Ascending aorta (tissue), 2 donors: ENCODE measurements at regions not wholly inside any gene's neighbourhood (a gene's known extent, or its start where the extent isn't known, plus 50 kb on each side); places are given as distances from the start of the nearest gene placed in this dataset.

ENCODE experiments used
- DNase-seq, 2 donors: peaks; one replicate each; pipeline ENCODE4 v3.0.0-alpha.2; 2019; ENCODE audit warnings: low spot score in 2 of 2
- H3K27ac ChIP-seq, 2 donors: fragments of 200-600 bp; sonication (generic); one replicate each; pipeline ENCODE4 v1.5.1; 2016 to 2017; ENCODE audit warnings: mild to moderate bottlenecking in 1 of 2
- H3K27me3 ChIP-seq: fragments of 200-600 bp; sonication (generic); one replicate; pipeline ENCODE4 v1.5.1; 2017
- H3K36me3 ChIP-seq, 2 donors: fragments of 200-600 bp; sonication (generic); one replicate each; pipeline ENCODE4 v1.5.1; 2016
- H3K4me1 ChIP-seq, 2 donors: fragments of 200-600 bp; sonication (generic); one replicate each; pipeline ENCODE4 v1.5.1; 2016 to 2017; ENCODE audit warnings: mild to moderate bottlenecking in 1 of 2
- H3K4me3 ChIP-seq, 2 donors: fragments of 200-600 bp; sonication (generic); one replicate each; pipeline ENCODE4 v1.5.1; 2016 to 2017; ENCODE audit warnings: mild to moderate bottlenecking in 1 of 2
- H3K9me3 ChIP-seq, 2 donors: fragments of 200-600 bp; sonication (generic); one replicate each; pipeline ENCODE4 v1.5.1; 2016
- intact Hi-C: fragments of 100-400 bp; cut with DNase I; formaldehyde crosslinking; loops from one replicate; pipeline ENCODE4 v1.15.1; 2023
- TF ChIP-seq, protein P1 (sequence below), 3 experiments: fragments of 200-600 bp in 2 of 3; fragments of 450-650 bp in 1 of 3; sonication (generic) in 2 of 3; IDR thresholded peaks; one replicate each; pipeline ENCODE4 v1.5.1; 2016 to 2019; ENCODE audit warnings: antibody characterized with exemption in 3 of 3, mild to moderate bottlenecking in 1 of 3, moderate library complexity in 1 of 3

GRCh38 chr4:176533159-176533558 lies 213.4 kb downstream of the SPCS3 start:
- intact Hi-C loops = no loop called here
- Histone ChIP-seq H3K9me3 (no peaks in the 10 kb centered on the region), H3K4me1 (no peaks in the 10 kb centered on the region), H3K4me3 (no peak overlapping the region), H3K27me3 (no peaks in the 10 kb centered on the region), H3K36me3 (no peaks in the 10 kb centered on the region), H3K27ac (no peak overlapping the region)
- TF ChIP-seq, protein P1, sequence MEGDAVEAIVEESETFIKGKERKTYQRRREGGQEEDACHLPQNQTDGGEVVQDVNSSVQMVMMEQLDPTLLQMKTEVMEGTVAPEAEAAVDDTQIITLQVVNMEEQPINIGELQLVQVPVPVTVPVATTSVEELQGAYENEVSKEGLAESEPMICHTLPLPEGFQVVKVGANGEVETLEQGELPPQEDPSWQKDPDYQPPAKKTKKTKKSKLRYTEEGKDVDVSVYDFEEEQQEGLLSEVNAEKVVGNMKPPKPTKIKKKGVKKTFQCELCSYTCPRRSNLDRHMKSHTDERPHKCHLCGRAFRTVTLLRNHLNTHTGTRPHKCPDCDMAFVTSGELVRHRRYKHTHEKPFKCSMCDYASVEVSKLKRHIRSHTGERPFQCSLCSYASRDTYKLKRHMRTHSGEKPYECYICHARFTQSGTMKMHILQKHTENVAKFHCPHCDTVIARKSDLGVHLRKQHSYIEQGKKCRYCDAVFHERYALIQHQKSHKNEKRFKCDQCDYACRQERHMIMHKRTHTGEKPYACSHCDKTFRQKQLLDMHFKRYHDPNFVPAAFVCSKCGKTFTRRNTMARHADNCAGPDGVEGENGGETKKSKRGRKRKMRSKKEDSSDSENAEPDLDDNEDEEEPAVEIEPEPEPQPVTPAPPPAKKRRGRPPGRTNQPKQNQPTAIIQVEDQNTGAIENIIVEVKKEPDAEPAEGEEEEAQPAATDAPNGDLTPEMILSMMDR (IDR thresholded peaks at IDR 0.05) = no peak
- DNase-seq = no peak

GRCh38 chr4:176534566-176534965 lies 214.8 kb downstream of the SPCS3 start:
- intact Hi-C loops = no loop called here
- H3K4me3 ChIP-seq = no peak overlapping the region
- DNase-seq = no peak
- TF ChIP-seq, protein P1 (IDR thresholded peaks at IDR 0.05) = no peak
- H3K4me1 ChIP-seq = no peaks in the 10 kb centered on the region
- H3K27ac ChIP-seq = no peak overlapping the region
- no peaks in the 10 kb centered on the region for H3K27me3 ChIP-seq
- no peaks in the 10 kb centered on the region for H3K9me3 ChIP-seq
- H3K36me3 ChIP-seq = no peaks in the 10 kb centered on the region

DNA sequence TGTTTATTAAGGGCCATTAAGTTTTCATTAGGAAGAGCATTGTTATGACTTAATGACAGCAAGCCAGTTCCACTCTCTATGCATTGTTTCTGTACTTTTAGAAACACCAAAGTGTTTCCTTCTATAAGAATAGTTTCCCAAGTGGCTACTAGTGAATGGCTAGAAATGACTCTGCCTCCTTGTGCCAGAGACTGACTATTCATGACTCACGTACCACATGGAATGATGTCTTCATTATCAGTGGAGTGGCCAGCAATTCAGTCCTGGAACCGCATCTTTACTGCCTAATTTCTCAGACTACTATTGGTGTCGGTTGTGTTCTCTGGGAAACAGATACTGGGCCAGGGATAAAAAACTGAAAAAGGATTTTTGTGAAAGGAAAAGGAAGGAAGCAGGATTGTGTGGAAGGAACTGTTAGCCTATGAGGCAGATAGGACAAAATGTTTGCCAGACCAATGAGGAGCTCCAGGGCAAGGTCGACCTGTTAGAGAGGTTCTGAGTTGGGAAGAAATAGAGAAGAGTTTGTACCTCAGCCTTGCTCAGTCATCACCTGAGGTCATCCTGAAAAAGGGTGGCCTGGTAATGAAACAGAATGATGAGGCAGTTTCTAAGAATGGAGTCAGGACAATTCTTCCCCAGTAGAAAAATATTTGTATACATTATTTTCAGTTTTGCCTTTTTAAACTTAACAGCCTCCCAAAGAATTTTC lies 218.6 kb downstream of the SPCS3 start:
- no peak overlapping the region for H3K27ac ChIP-seq

DNA sequence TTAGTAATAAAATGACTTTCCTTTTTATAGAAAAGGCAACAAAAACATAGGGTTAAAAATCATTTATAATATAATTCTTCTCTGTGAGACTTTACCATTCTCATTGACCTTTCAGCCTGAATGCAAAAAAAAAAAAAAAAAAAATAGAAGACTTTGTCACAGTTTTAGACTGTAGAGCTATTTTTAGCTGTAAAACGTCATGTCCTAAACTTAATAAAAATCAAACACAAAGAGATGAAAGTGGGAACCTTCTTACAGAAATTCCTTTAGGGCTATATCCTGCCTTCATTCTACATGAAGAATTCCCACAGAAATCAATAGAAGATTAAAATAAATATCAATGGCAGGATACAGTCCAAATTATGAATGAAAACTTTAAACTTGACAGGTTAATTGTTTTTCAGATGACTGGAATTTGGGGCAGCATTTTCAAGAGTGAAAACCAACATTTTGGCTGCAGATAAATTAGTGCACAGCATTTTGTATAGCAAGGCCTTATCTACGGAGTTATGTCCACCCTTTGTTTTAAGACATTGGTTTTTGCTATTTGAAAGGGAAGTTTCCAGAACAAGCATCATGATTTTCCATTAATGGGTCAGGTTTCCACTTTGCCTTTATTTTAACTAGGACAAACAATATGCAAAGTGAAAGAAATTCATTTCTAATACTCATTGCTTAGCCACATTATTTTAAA lies 219.5 kb downstream of the SPCS3 start:
- Histone ChIP-seq H3K9me3 (no peaks in the 10 kb centered on the region), H3K27me3 (no peaks in the 10 kb centered on the region), H3K4me3 (no peak overlapping the region), H3K36me3 (no peaks in the 10 kb centered on the region), H3K4me1 (no peaks in the 10 kb centered on the region), H3K27ac (no peak overlapping the region)
- TF ChIP-seq, protein P1 (IDR thresholded peaks at IDR 0.05) = no peak
- intact Hi-C loops = no loop called here
- no peak for DNase-seq

More for the DNA sequence above, 218.6 kb downstream of the SPCS3 start:
- intact Hi-C loops = no loop called here
- DNase-seq = no peak
- TF ChIP-seq, protein P1 (IDR thresholded peaks at IDR 0.05) = no peak
- Histone ChIP-seq H3K27me3 (no peaks in the 10 kb centered on the region), H3K36me3 (no peaks in the 10 kb centered on the region), H3K4me1 (no peaks in the 10 kb centered on the region), H3K4me3 (no peak overlapping the region), H3K9me3 (no peaks in the 10 kb centered on the region)

DNA sequence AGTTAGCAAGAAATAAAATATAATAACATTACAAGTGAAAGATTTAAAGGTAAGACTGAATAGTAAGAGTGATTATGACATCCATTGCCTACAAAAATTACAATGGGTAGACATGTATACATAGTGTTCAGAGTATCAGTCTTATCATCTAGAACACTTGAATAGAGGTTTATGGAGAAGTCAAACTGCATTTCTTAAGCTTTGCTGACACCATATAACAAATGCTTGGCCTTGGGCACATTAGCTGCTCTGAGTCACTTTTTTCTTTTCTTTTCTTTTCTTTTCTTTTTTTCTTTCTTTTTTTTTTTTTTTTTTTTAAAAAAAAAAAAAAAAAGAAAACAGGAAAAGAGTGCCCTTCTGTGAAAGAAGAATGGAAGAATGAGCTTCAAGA lies 220.0 kb downstream of the SPCS3 start:
- no peak overlapping the region for H3K27ac ChIP-seq
- no peak for DNase-seq
- H3K36me3 ChIP-seq = no peaks in the 10 kb centered on the region
- intact Hi-C loops = no loop called here
- TF ChIP-seq, protein P1 (IDR thresholded peaks at IDR 0.05) = no peak
- H3K4me1 ChIP-seq = no peaks in the 10 kb centered on the region
- no peaks in the 10 kb centered on the region for H3K27me3 ChIP-seq
- H3K9me3 ChIP-seq = no peaks in the 10 kb centered on the region
- no peak overlapping the region for H3K4me3 ChIP-seq
